ENCODE measurements at regions not wholly inside any gene's neighbourhood (a gene's known extent, or its start where the extent isn't known, plus 50 kb on each side); places are given as distances from the start of the nearest gene placed in this dataset.

DNA sequence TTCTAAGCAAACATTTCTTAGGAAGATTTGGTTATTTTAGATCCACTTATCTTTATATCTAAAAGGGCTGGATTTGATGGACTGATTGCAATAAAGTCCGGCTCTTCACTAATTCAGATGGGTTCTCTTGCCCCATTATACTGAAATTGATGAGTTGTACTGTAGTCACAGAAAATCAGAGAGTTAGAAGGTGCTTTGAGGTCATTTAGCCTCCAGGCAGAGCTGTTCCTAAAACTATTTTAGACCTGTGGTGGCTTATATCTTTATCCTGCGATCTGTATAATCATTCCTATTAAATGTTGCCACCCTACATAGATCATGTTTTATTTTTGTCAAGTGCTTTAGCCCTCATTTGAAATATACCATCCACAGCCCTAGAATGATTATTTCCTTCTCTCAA is 61.3 kb upstream of the ATXN1 start:
- H4K8ac ChIP-seq (replicated peaks; ENCODE audit: insufficient read length, low read depth, low read length): no peak overlapping the region
- H3K9ac ChIP-seq (ENCODE audit: extremely low read depth, insufficient read length, low read length): no peak overlapping the region
- Mint-ChIP-seq H3K27ac (no peak overlapping the region), H3K4me1 (peaks cover 7 to 9% of the 10 kb centered on the region in 2 experiments), H3K36me3 (ENCODE audit: insufficient read depth in 1 of 3, low read depth in 3 of 3) (no peaks in the 10 kb centered on the region), H3K4me3 (no peak overlapping the region), H3K27me3 (ENCODE audit: low read depth) (no peaks in the 10 kb centered on the region; the same call in 1 of the 2 replicates), H3K9me3 (peaks cover 0 to 4% of the 10 kb centered on the region in 2 experiments; a peak in 3 of 5 replicates)
- H3K27me3 ChIP-seq (ENCODE audit: insufficient read depth, low read length): no peaks in the 10 kb centered on the region
- no peak overlapping the region for H2AFZ ChIP-seq (ENCODE audit: low read length)
- no peak overlapping the region for H3T11ph ChIP-seq (ENCODE audit: low read length)
- no peaks in the 10 kb centered on the region for H3K23me2 ChIP-seq (ENCODE audit: insufficient read length, low read depth, low read length, poor library complexity, severe bottlenecking)
- H3K14ac ChIP-seq (ENCODE audit: insufficient read depth, low read length): no peak overlapping the region
- H2BK15ac ChIP-seq (ENCODE audit: low read depth, low read length): no peak overlapping the region
- no peak overlapping the region for H2AK5ac ChIP-seq (ENCODE audit: insufficient read length, low read length)
- H3K18ac ChIP-seq (ENCODE audit: insufficient read length, low read depth, low read length): no peak overlapping the region
- no peak overlapping the region for H2BK120ac ChIP-seq (ENCODE audit: low read depth, low read length, poor library complexity, severe bottlenecking)
- no peak overlapping the region for H2BK20ac ChIP-seq (ENCODE audit: low read depth, low read length, poor library complexity, severe bottlenecking)
- no peaks in the 10 kb centered on the region for H3K79me2 ChIP-seq (ENCODE audit: insufficient read depth, low read length)
- no peak overlapping the region for H3K23ac ChIP-seq (ENCODE audit: insufficient read length, low read depth, low read length)
- no peak overlapping the region for H3K4me2 ChIP-seq (ENCODE audit: insufficient read depth, insufficient read length, low read length)
- no peaks in the 10 kb centered on the region for H4K20me1 ChIP-seq (ENCODE audit: control insufficient read depth, insufficient read depth, insufficient read length)
- DNase-seq: no peak
- no CpG with 5 or more reads among the region's 2 CpGs for WGBS (ENCODE audit: extremely low coverage, insufficient read length, low lambda C conversion rate)
- no peak overlapping the region for H3K56ac ChIP-seq (ENCODE audit: insufficient read length, low read depth, low read length)
- no peak overlapping the region for H3K27ac ChIP-seq (ENCODE audit: insufficient read length, low read depth, low read length)
- TF ChIP-seq, protein P1, sequence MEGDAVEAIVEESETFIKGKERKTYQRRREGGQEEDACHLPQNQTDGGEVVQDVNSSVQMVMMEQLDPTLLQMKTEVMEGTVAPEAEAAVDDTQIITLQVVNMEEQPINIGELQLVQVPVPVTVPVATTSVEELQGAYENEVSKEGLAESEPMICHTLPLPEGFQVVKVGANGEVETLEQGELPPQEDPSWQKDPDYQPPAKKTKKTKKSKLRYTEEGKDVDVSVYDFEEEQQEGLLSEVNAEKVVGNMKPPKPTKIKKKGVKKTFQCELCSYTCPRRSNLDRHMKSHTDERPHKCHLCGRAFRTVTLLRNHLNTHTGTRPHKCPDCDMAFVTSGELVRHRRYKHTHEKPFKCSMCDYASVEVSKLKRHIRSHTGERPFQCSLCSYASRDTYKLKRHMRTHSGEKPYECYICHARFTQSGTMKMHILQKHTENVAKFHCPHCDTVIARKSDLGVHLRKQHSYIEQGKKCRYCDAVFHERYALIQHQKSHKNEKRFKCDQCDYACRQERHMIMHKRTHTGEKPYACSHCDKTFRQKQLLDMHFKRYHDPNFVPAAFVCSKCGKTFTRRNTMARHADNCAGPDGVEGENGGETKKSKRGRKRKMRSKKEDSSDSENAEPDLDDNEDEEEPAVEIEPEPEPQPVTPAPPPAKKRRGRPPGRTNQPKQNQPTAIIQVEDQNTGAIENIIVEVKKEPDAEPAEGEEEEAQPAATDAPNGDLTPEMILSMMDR (conservative IDR thresholded peaks at IDR 0.05): no peak
- H3K4ac ChIP-seq (ENCODE audit: low read depth, low read length): no peak overlapping the region
- H4K91ac ChIP-seq (ENCODE audit: insufficient read length, low read depth, low read length): no peak overlapping the region
- H3K9me3 ChIP-seq (ENCODE audit: control insufficient read depth, low read depth, low read length): no peaks in the 10 kb centered on the region
- no peak overlapping the region for H2BK12ac ChIP-seq (ENCODE audit: insufficient read length, low read depth, low read length)
- no peak overlapping the region for H2BK5ac ChIP-seq (ENCODE audit: insufficient read length, low read length)
- no peaks in the 10 kb centered on the region for H3K79me1 ChIP-seq (ENCODE audit: insufficient read depth, low read depth, low read length, poor library complexity, severe bottlenecking)
- H4K5ac ChIP-seq (ENCODE audit: insufficient read length, low read depth, low read length): no peak overlapping the region
- H3K4me1 ChIP-seq (ENCODE audit: insufficient read depth, low read length): peaks cover 2% of the 10 kb centered on the region
